ENCODE measurements at regions not wholly inside any gene's neighbourhood (a gene's known extent, or its start where the extent isn't known, plus 50 kb on each side); places are given as distances from the start of the nearest gene placed in this dataset.
A peak's percentile ranks its signal among the peaks of the same experiment; 100 is the strongest.

DNA sequence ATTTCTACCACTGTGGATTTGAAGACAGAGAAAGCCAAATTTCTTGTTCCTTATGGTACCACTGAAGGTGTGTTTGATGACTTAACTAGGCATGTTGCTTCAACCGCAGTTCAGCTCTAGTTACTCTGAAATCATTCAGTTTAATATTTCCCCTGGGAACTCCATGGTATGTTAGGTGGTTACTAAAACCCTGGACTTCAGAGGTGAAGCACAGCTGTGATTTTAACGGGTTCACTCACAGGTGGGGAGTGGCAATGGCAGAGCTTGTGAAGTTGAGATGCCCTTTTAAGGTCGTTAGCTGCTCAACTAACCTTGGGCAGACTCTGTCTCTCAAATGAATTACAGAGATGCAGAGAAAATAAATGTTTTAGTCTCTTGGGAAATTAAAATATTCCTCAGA, 163.6 kb upstream of the PHYHIPL start:
- no peak for TF ChIP-seq POLR2A (IDR thresholded peaks at IDR 0.05)
- TF ChIP-seq, protein P1, sequence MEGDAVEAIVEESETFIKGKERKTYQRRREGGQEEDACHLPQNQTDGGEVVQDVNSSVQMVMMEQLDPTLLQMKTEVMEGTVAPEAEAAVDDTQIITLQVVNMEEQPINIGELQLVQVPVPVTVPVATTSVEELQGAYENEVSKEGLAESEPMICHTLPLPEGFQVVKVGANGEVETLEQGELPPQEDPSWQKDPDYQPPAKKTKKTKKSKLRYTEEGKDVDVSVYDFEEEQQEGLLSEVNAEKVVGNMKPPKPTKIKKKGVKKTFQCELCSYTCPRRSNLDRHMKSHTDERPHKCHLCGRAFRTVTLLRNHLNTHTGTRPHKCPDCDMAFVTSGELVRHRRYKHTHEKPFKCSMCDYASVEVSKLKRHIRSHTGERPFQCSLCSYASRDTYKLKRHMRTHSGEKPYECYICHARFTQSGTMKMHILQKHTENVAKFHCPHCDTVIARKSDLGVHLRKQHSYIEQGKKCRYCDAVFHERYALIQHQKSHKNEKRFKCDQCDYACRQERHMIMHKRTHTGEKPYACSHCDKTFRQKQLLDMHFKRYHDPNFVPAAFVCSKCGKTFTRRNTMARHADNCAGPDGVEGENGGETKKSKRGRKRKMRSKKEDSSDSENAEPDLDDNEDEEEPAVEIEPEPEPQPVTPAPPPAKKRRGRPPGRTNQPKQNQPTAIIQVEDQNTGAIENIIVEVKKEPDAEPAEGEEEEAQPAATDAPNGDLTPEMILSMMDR (IDR thresholded peaks at IDR 0.05): no peak
- intact Hi-C loops (cut with DNase I; ENCODE audit: low total_unique reads): no loop called here
- DNase-seq (ENCODE audit: low spot score in 2 of 2): no peak
- no peak overlapping the region for H3K4me3 ChIP-seq (ENCODE audit: low read depth, poor library complexity, severe bottlenecking)
- WGBS, 2 donors: 56 to 70% methylated on average over 3 of the region's 3 CpGs

DNA sequence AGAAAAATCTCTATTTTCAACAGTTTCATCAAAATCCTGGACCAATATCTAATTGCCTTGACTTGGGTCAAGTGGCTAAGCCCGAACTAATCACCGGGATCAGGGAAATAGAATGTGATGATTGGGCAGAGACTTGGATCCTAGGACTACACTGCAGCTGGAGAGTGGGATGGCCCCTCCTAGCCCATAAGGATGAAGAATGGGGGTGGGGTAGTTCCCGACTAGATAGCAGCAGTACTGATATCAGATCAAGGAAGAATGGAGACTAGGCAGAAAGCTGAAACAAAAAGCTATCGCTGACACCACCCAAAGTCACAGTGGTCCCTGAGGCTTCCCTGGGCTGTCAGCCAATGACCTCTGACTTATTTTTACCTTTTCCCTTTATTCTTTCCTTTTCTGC, 160.4 kb upstream of the PHYHIPL start:
- H3K4me3 ChIP-seq (ENCODE audit: low read depth, poor library complexity, severe bottlenecking): no peak overlapping the region
- 88 to 89% methylated on average over 4 of the region's 4 CpGs for WGBS, 2 donors
- no peak for DNase-seq (ENCODE audit: low spot score in 2 of 2)
- no peak for TF ChIP-seq POLR2A (IDR thresholded peaks at IDR 0.05)
- TF ChIP-seq, protein P1 (IDR thresholded peaks at IDR 0.05): no peak
- intact Hi-C loops (cut with DNase I; ENCODE audit: low total_unique reads): no loop called here

DNA sequence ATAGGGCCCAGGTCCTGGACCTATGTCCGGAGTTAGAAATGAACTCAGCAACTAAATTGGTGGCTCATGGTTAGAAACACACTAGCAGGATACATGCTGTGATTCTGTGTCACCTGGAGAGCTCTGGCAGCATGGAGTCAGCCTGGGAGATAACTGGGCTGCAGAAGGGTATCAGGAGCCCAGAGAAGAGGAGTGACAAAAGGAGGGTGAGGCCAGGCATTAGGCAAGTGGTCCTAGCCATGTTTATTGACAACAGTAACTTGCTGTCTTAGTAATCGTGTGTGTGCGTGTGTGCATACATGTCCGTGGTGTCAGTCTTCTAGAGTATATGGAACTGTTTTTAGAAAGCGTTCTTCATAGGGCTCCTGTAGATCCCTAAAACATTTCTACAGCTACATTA, 157.5 kb upstream of the PHYHIPL start:
- TF ChIP-seq POLR2A (IDR thresholded peaks at IDR 0.05): no peak
- TF ChIP-seq, protein P1 (IDR thresholded peaks at IDR 0.05): no peak
- WGBS, 2 donors: 62 to 76% methylated on average over 5 of the region's 5 CpGs
- intact Hi-C loops (cut with DNase I; ENCODE audit: low total_unique reads): no loop called here
- DNase-seq (ENCODE audit: low spot score in 2 of 2): no peak
- H3K4me3 ChIP-seq (ENCODE audit: low read depth, poor library complexity, severe bottlenecking): no peak overlapping the region

DNA sequence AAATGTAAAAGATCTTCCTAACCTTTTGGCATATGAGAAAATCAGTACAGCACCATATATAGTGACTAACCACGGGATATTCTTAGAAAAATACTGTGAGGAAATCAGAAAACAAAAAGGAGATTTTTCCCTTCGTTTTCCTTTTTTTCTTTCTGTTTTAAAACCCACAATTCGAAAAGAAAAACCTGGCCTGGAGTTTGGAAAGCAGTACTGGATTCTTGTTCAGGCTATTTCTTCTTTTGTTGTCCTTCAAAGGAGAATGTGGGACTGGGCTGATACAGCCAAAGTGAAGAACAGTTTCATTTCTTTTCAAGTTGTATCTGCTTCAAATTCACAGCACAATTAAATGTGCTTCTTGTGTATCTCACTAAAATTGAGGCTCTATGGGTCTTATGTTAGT, 156.8 kb upstream of the PHYHIPL start:
- no peak for TF ChIP-seq POLR2A (IDR thresholded peaks at IDR 0.05)
- TF ChIP-seq, protein P1 (IDR thresholded peaks at IDR 0.05): no peak
- whole genome bisulfite sequencing, 2 donors: 24 to 29% methylated on average over 3 of the region's 3 CpGs
- no peak overlapping the region for H3K4me3 ChIP-seq (ENCODE audit: low read depth, poor library complexity, severe bottlenecking)
- intact Hi-C loops (cut with DNase I; ENCODE audit: low total_unique reads): no loop called here
- DNase-seq (ENCODE audit: low spot score in 2 of 2): no peak

DNA sequence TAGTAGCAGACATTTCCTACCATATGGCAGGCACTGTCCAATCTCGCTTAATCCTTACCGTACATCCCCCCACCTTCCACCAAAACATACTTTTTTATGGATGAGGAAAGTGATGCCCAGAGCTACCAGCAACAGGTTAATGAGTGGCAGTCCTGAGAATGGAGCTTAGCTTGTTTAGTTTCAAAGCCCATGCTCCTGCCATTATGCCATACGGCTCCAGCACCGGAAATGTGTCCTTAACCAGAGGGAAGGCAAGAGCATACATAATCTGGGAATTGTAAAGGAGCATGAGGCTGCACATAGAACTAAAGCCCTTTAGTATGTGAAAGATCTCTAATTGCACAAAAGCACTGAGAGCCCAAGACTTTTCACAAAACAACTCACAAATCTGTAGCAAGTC, 155.9 kb upstream of the PHYHIPL start:
- H3K4me3 ChIP-seq (ENCODE audit: low read depth, poor library complexity, severe bottlenecking): no peak overlapping the region
- no peak for DNase-seq (ENCODE audit: low spot score in 2 of 2)
- TF ChIP-seq, protein P1 (IDR thresholded peaks at IDR 0.05): no peak
- TF ChIP-seq POLR2A (IDR thresholded peaks at IDR 0.05): no peak
- 91 to 96% methylated on average over 4 of the region's 4 CpGs for WGBS, 2 donors
- intact Hi-C loops (cut with DNase I; ENCODE audit: low total_unique reads): no loop called here

DNA sequence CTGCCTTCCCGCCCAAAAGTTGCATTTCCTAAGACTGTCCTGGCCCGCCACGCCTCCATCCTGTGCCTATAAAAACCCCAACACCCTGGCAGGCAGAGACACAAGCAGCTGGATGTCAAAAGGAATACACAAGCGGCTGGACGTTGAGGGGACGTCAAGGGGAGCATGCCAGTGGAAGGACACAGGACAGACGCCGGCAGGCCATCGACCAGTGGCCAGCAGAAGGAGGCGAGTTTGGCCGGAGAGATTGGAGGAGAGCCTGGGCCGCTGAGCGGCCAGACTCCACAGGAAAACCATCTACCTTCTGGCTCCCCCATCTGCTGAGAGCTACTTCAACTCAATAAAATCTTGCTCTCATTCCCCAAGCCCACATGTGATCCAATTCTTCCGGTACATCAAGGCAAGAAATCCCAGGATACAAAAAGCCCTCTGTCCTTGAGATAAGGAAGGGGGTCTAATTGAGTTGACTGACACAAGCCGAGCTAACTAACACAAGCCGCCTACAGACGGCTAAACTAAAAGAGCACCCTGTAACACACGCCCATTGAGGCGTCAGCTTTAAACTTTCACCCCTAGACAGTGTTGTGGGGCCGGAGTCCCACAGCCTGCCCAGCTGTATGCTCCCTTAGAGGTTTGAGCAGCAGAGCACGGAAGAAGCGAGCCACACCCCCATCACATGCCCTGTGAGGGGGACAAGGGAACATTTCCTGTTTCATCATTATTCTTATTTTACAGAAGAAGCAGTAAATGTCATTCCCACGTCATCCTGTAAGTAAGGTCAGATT, 150.3 kb upstream of the PHYHIPL start:
- no peak overlapping the region for H3K4me3 ChIP-seq (ENCODE audit: low read depth, poor library complexity, severe bottlenecking)
- intact Hi-C loops (cut with DNase I; ENCODE audit: low total_unique reads): no loop called here
- no peak for TF ChIP-seq POLR2A (IDR thresholded peaks at IDR 0.05)
- TF ChIP-seq, protein P1 (IDR thresholded peaks at IDR 0.05): no peak
- WGBS, 2 donors: 87 to 91% methylated on average over 23 of the region's 23 CpGs
- DNase-seq (ENCODE audit: low spot score in 2 of 2): peak in 1 of 2 donors; percentile 83
